ENCODE measurements at regions not wholly inside any gene's neighbourhood (a gene's known extent, or its start where the extent isn't known, plus 50 kb on each side); places are given as distances from the start of the nearest gene placed in this dataset.

- H3K4me3 ChIP-seq (replicated peaks; ENCODE audit: low read depth, low read length): no peak overlapping the region
- TF ChIP-seq, protein P1, sequence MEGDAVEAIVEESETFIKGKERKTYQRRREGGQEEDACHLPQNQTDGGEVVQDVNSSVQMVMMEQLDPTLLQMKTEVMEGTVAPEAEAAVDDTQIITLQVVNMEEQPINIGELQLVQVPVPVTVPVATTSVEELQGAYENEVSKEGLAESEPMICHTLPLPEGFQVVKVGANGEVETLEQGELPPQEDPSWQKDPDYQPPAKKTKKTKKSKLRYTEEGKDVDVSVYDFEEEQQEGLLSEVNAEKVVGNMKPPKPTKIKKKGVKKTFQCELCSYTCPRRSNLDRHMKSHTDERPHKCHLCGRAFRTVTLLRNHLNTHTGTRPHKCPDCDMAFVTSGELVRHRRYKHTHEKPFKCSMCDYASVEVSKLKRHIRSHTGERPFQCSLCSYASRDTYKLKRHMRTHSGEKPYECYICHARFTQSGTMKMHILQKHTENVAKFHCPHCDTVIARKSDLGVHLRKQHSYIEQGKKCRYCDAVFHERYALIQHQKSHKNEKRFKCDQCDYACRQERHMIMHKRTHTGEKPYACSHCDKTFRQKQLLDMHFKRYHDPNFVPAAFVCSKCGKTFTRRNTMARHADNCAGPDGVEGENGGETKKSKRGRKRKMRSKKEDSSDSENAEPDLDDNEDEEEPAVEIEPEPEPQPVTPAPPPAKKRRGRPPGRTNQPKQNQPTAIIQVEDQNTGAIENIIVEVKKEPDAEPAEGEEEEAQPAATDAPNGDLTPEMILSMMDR (IDR thresholded peaks at IDR 0.05; ENCODE audit: low read length, missing control alignments): no peak
- DNase-seq (ENCODE audit: low read depth): peak; percentile 45
These were observed 166.6 kb upstream of the SOX4 start for GRCh38 chr6:21426841-21427490.

DNA sequence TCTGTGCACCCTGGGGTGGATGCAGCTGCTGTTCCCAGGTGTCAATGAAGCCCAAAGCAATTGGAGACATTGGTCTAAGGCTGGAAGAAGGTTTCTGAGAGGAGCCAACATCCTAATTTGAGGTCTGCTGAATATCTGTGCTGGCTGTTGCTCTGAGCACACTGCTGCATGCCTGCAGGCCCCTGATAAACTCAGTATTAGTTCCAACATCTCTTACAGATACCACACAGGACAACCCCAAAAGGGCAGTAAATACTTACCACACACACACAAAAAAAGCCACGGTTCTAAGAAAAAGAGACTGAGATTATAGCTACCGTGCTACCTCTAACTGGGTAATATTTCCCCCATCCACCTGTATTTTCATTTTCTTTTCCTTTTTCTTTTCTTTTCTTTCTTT, 164.3 kb upstream of the SOX4 start:
- H3K4me3 ChIP-seq (replicated peaks; ENCODE audit: low read depth, low read length): no peak overlapping the region
- DNase-seq (ENCODE audit: low read depth): no peak
- TF ChIP-seq, protein P1 (IDR thresholded peaks at IDR 0.05; ENCODE audit: low read length, missing control alignments): no peak

- no peak overlapping the region for H3K4me3 ChIP-seq (replicated peaks; ENCODE audit: low read depth, low read length)
- TF ChIP-seq, protein P1 (IDR thresholded peaks at IDR 0.05; ENCODE audit: low read length, missing control alignments): no peak
- no peak for DNase-seq (ENCODE audit: low read depth)
These were observed 162.0 kb upstream of the SOX4 start for GRCh38 chr6:21431526-21431925.

DNA sequence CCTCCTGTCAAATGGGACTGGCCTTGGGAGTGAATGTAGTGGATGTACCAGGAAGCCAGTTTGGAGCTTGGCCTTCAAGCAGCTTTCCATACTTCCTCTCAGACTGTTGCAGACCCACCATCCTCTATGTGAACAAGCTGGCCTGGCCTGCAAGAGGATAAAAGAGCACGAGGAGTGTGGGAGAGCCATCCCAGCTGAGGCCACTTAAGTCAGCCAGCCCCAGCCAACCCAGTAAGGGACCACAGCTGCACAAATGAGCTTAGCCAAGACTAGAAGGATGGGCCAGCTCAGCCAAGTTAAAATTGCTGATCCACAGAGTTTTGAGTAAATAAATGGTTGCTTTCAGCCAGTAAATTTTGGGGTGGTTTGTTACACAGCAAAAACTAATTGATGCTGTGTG, 156.9 kb upstream of the SOX4 start:
- TF ChIP-seq, protein P1 (IDR thresholded peaks at IDR 0.05; ENCODE audit: low read length, missing control alignments): no peak
- no peak for DNase-seq (ENCODE audit: low read depth)

GRCh38 chr6:21437581-21437980, 156.0 kb upstream of the SOX4 start:
- no peak for DNase-seq (ENCODE audit: low read depth)
- no peak overlapping the region for H3K4me3 ChIP-seq (replicated peaks; ENCODE audit: low read depth, low read length)
- TF ChIP-seq, protein P1 (IDR thresholded peaks at IDR 0.05; ENCODE audit: low read length, missing control alignments): no peak

More for the DNA sequence above, 156.9 kb upstream of the SOX4 start:
- no peak overlapping the region for H3K4me3 ChIP-seq (replicated peaks; ENCODE audit: low read depth, low read length)

DNA sequence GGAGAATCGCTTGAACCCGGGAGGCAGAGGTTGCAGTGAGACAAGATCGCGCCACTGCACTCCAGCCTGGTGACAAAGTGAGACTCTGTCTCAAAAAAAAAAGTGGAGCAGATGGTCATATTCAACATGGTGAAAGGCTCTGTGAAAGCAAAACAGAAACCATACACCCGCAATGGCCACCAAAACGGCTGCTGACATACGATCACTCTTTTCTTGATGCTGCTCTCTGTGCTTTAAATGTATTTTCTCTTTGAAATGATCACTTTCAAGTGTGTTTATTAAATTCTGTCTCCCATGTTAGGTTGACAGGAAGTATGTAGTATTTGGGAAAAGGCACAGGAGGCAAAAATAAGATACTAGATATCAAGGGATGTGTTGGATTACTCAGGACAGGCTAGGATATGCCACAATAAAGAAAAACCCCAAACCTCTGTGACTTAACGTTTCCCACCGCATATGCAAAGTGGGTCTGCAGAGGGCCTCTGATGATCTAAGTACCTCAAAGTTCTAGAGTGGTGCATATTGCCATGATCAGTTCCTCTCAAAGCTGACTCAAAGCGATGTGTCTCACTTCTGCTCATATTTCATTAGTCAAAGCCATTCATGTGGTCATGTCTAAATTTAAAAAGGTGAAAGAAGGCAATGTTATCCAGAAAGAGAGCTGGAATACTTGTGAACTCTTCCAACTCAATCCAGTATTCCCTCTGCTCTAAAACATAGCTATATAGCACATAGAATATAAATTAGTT, 155.1 kb upstream of the SOX4 start:
- TF ChIP-seq, protein P1 (IDR thresholded peaks at IDR 0.05; ENCODE audit: low read length, missing control alignments): no peak
- DNase-seq (ENCODE audit: low read depth): no peak
- no peak overlapping the region for H3K4me3 ChIP-seq (replicated peaks; ENCODE audit: low read depth, low read length)
